Keratinocyte (primary cell): ENCODE measurements at regions not wholly inside any gene's neighbourhood (a gene's known extent, or its start where the extent isn't known, plus 50 kb on each side); places are given as distances from the start of the nearest gene placed in this dataset.
"Not testable (repeated sequence)": the region's sequence is repeated elsewhere in the genome, so short reads cannot be mapped to it uniquely, and the experiment has no call there.

Experiments used
- EZH2 ChIP-seq: IDR thresholded peaks from one replicate; pipeline ENCODE4 v1.6.1; 2012; ENCODE audit warnings: inconsistent platforms, mild to moderate bottlenecking, low read length, moderate library complexity
- TF ChIP-seq, protein P1 (sequence below), 3 experiments: IDR thresholded peaks in 1 of 3; conservative IDR thresholded peaks in 1 of 3; optimal IDR thresholded peaks in 1 of 3; 2 replicates in 2 of 3; 3 replicates in 1 of 3; pipeline versions ENCODE3 to v1.5.1; 2011; ENCODE audit warnings: low read length in 3 of 3, mild to moderate bottlenecking in 3 of 3, moderate library complexity in 2 of 3, control low read depth in 1 of 3, inconsistent platforms in 1 of 3; ENCODE audit not compliant: insufficient read depth in 2 of 3; ENCODE audit errors: extremely low read depth in 1 of 3

GRCh38 chr6:66494643-66495042 lies 787.6 kb upstream of the EYS start:
- TF ChIP-seq, protein P1, sequence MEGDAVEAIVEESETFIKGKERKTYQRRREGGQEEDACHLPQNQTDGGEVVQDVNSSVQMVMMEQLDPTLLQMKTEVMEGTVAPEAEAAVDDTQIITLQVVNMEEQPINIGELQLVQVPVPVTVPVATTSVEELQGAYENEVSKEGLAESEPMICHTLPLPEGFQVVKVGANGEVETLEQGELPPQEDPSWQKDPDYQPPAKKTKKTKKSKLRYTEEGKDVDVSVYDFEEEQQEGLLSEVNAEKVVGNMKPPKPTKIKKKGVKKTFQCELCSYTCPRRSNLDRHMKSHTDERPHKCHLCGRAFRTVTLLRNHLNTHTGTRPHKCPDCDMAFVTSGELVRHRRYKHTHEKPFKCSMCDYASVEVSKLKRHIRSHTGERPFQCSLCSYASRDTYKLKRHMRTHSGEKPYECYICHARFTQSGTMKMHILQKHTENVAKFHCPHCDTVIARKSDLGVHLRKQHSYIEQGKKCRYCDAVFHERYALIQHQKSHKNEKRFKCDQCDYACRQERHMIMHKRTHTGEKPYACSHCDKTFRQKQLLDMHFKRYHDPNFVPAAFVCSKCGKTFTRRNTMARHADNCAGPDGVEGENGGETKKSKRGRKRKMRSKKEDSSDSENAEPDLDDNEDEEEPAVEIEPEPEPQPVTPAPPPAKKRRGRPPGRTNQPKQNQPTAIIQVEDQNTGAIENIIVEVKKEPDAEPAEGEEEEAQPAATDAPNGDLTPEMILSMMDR (optimal IDR thresholded peaks at IDR 0.05 in 1 of 3, IDR thresholded peaks at IDR 0.05 in 1 of 3, conservative IDR thresholded peaks at IDR 0.05 in 1 of 3; ENCODE audit: extremely low read depth in 1 of 3, insufficient read depth in 2 of 3, low read length in 3 of 3), result not testable (repeated sequence)
- TF ChIP-seq EZH2, result not testable (repeated sequence)
